ENCODE measurements at regions not wholly inside any gene's neighbourhood (a gene's known extent, or its start where the extent isn't known, plus 50 kb on each side); places are given as distances from the start of the nearest gene placed in this dataset.

DNA sequence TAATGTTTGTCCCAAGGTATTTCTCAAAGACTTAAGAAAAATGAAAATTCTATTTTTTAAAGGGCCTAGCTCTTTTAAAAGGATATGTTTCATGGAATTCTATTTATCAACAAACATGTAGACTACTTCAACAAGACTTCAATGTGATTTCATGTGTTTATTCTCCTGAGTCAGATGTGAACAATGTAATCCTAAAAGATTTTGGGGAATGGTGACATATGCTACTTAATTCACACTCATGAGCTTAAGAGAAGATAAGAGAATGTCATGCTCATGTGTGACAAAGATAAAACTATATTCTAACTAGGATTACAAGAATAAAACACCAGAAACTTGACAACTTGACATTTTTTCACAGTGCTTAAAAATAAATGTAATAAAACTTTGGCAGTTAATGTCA lies 127.5 kb downstream of the TES start:
- intact Hi-C loops (cut with micrococcal nuclease), result no loop called here
- H3K36me3 ChIP-seq (ENCODE audit: low read depth, low read length), result no peaks in the 10 kb centered on the region

DNA sequence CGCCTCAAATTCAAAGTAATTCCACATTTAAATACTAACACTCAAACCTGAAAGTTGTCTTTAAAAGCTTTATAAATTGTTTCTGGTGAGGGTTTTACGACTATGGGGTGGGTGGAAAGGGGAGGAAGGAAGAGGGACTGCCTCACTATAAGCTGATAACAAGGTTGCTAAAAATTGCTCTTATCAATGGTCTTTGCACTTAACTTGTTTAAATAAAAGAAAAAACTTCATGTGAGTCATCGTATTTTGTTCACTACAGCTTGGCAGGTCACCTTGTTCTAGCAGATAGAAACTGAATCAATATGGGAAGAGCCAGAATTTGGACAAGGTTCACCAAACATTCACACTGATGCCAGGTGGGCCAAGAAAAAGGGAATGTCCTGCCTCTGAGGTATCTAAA lies 129.2 kb downstream of the TES start:
- no TSS peak for BruUV-seq (replicated peaks)
- H2AFZ ChIP-seq (ENCODE audit: low read length), result no peak overlapping the region
- CTCF ChIA-PET, result no interaction called here
- H3K36me3 ChIP-seq (ENCODE audit: low read depth, low read length), result no peaks in the 10 kb centered on the region
- intact Hi-C loops (cut with micrococcal nuclease), result no loop called here
- H3K9ac ChIP-seq (ENCODE audit: low read length), result no peak overlapping the region
- peaks cover 42% of the 10 kb centered on the region for H3K4me1 ChIP-seq (ENCODE audit: insufficient read depth, low read length)
- H3K4me2 ChIP-seq (ENCODE audit: low read length), result peak overlapping the region; percentile 65
- peak overlapping the region; percentile 46 for H3K27ac ChIP-seq (ENCODE audit: low read length)
- H3K27me3 ChIP-seq (ENCODE audit: low read length), result no peaks in the 10 kb centered on the region
- no peaks in the 10 kb centered on the region for H3K9me2 ChIP-seq (replicated peaks; ENCODE audit: low read length)
- peak; percentile 40 for DNase-seq
- ATAC-seq, result peak; percentile 66
- POLR2A ChIA-PET (ENCODE audit: unreplicated experiment), result interaction anchor here (0.6 kb wide), 1 partner anchor 28 kb away, joined by 4 read pairs; no protein-coding TSS in a partner anchor
- H4K20me1 ChIP-seq (ENCODE audit: low read length), result no peaks in the 10 kb centered on the region
- H3K9me3 ChIP-seq (ENCODE audit: low read length), result peaks cover 14% of the 10 kb centered on the region; the same call in 1 of the 2 replicates
- no peaks in the 10 kb centered on the region for H3K79me2 ChIP-seq (ENCODE audit: low read length)
- no peak overlapping the region for H3K4me3 ChIP-seq (ENCODE audit: low read length)
- TF ChIP-seq EZH2phosphoT487 (IDR thresholded peaks at IDR 0.05; ENCODE audit: borderline replicate concordance, low read length), result no peak
- TF ChIP-seq EZH2 (IDR thresholded peaks at IDR 0.05; ENCODE audit: low read length, unreplicated experiment), result no peak
- TF ChIP-seq, protein P1, sequence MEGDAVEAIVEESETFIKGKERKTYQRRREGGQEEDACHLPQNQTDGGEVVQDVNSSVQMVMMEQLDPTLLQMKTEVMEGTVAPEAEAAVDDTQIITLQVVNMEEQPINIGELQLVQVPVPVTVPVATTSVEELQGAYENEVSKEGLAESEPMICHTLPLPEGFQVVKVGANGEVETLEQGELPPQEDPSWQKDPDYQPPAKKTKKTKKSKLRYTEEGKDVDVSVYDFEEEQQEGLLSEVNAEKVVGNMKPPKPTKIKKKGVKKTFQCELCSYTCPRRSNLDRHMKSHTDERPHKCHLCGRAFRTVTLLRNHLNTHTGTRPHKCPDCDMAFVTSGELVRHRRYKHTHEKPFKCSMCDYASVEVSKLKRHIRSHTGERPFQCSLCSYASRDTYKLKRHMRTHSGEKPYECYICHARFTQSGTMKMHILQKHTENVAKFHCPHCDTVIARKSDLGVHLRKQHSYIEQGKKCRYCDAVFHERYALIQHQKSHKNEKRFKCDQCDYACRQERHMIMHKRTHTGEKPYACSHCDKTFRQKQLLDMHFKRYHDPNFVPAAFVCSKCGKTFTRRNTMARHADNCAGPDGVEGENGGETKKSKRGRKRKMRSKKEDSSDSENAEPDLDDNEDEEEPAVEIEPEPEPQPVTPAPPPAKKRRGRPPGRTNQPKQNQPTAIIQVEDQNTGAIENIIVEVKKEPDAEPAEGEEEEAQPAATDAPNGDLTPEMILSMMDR (conservative IDR thresholded peaks at IDR 0.05; ENCODE audit: low read depth, low read length), result no peak
- no peaks in the 10 kb centered on the region for H3F3A ChIP-seq (ENCODE audit: low read length, unreplicated experiment)

More for the DNA sequence above, 127.5 kb downstream of the TES start:
- H3K4me3 ChIP-seq (ENCODE audit: low read length), result no peak overlapping the region
- peak; percentile 15; the same call in 1 of the 2 replicates for ATAC-seq
- no peak overlapping the region for H3K27ac ChIP-seq (ENCODE audit: low read length)
- BruUV-seq (replicated peaks), result no TSS peak
- no peaks in the 10 kb centered on the region for H4K20me1 ChIP-seq (ENCODE audit: low read length)
- H2AFZ ChIP-seq (ENCODE audit: low read length), result no peak overlapping the region
- H3F3A ChIP-seq (ENCODE audit: low read length, unreplicated experiment), result no peaks in the 10 kb centered on the region
- no peak overlapping the region for H3K4me2 ChIP-seq (ENCODE audit: low read length)
- TF ChIP-seq EZH2 (IDR thresholded peaks at IDR 0.05; ENCODE audit: low read length, unreplicated experiment) (no peak), EZH2phosphoT487 (IDR thresholded peaks at IDR 0.05; ENCODE audit: borderline replicate concordance, low read length) (no peak)
- TF ChIP-seq, protein P1 (conservative IDR thresholded peaks at IDR 0.05; ENCODE audit: low read depth, low read length), result no peak
- H3K27me3 ChIP-seq (ENCODE audit: low read length), result no peaks in the 10 kb centered on the region
- no peaks in the 10 kb centered on the region for H3K79me2 ChIP-seq (ENCODE audit: low read length)
- H3K9me3 ChIP-seq (ENCODE audit: low read length), result no peaks in the 10 kb centered on the region
- H3K9ac ChIP-seq (ENCODE audit: low read length), result no peak overlapping the region
- ChIA-PET CTCF (no interaction called here), POLR2A (ENCODE audit: unreplicated experiment) (no interaction called here)
- H3K9me2 ChIP-seq (replicated peaks; ENCODE audit: low read length), result no peaks in the 10 kb centered on the region
- peak; percentile 45 for DNase-seq
- peaks cover 42% of the 10 kb centered on the region for H3K4me1 ChIP-seq (ENCODE audit: insufficient read depth, low read length)

DNA sequence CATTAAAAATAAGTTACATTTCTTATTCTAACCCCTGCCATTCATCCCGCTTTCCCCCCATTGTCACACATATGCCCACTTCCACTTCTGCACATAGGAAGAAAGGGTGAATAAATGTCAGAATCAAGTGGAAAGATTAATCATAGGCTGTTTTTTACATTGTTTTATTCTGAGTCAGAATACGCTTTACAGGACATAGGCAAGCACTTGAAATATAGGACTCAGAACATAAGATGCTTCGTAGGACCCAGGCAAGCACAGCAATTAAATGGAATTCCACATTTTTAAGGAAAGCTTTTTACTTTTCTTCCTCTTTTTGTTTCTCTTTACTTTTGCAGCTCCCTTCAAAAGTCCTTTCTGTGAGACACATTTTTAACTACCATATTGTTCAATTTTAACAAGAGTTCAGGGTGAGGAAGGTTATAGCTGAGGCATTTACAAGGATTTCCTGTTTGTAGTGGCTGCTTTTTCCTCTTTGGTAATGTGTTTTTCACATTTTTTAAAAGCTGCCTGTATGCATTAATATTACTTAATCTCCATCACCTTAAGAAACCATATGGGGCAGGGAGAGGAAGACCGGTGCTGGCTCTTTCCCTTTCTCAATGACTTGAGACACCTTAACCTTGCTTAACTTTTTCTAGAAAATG lies 130.0 kb downstream of the TES start:
- no peaks in the 10 kb centered on the region for H3F3A ChIP-seq (ENCODE audit: low read length, unreplicated experiment)
- H2AFZ ChIP-seq (ENCODE audit: low read length), result no peak overlapping the region
- no peak overlapping the region for H3K9ac ChIP-seq (ENCODE audit: low read length)
- H3K4me2 ChIP-seq (ENCODE audit: low read length), result peak overlapping the region; percentile 65
- intact Hi-C loops (cut with micrococcal nuclease), result loop anchor here (1.0 to 5.0 kb wide), 3 partner anchors 24 to 83 kb away; no protein-coding TSS in a partner anchor
- H3K79me2 ChIP-seq (ENCODE audit: low read length), result no peaks in the 10 kb centered on the region
- H3K9me2 ChIP-seq (replicated peaks; ENCODE audit: low read length), result no peaks in the 10 kb centered on the region
- ChIA-PET CTCF (no interaction called here), POLR2A (ENCODE audit: unreplicated experiment) (interaction anchor here (0.6 to 0.7 kb wide), 2 partner anchors 137 to 817 kb away, joined by 3 read pairs; no protein-coding TSS in a partner anchor)
- H3K9me3 ChIP-seq (ENCODE audit: low read length), result peaks cover 14% of the 10 kb centered on the region; the same call in 1 of the 2 replicates
- no peaks in the 10 kb centered on the region for H4K20me1 ChIP-seq (ENCODE audit: low read length)
- H3K4me3 ChIP-seq (ENCODE audit: low read length), result no peak overlapping the region; the same call in 1 of the 2 replicates
- H3K27ac ChIP-seq (ENCODE audit: low read length), result peak overlapping the region; percentile 46
- DNase-seq (peak; percentile 71), ATAC-seq (peak; percentile 88)
- TF ChIP-seq, protein P1 (conservative IDR thresholded peaks at IDR 0.05; ENCODE audit: low read depth, low read length), result no peak
- TF ChIP-seq EZH2 (IDR thresholded peaks at IDR 0.05; ENCODE audit: low read length, unreplicated experiment) (no peak), EZH2phosphoT487 (IDR thresholded peaks at IDR 0.05; ENCODE audit: borderline replicate concordance, low read length) (no peak)
- BruUV-seq (replicated peaks), result TSS peak; percentile 75
- H3K4me1 ChIP-seq (ENCODE audit: insufficient read depth, low read length), result peaks cover 42% of the 10 kb centered on the region
- no peaks in the 10 kb centered on the region for H3K36me3 ChIP-seq (ENCODE audit: low read depth, low read length)
- no peaks in the 10 kb centered on the region for H3K27me3 ChIP-seq (ENCODE audit: low read length)
